Suprapubic skin (tissue), 4 donors: ENCODE measurements at regions not wholly inside any gene's neighbourhood (a gene's known extent, or its start where the extent isn't known, plus 50 kb on each side); places are given as distances from the start of the nearest gene placed in this dataset.

Source experiments
- CTCF ChIP-seq, 2 donors: fragments of 200-600 bp in 1 of 2; fragments of 450-650 bp in 1 of 2; sonication (generic) in 1 of 2; IDR thresholded peaks; one replicate each; pipeline ENCODE4 v1.5.1; 2016 to 2019; ENCODE audit warnings: antibody characterized with exemption in 2 of 2, mild to moderate bottlenecking in 1 of 2, moderate library complexity in 1 of 2
- EP300 ChIP-seq: sonication (generic); formaldehyde crosslinking; IDR thresholded peaks from one replicate; pipeline ENCODE4 v1.6.1; 2017; ENCODE audit warnings: antibody characterized with exemption
- POLR2A ChIP-seq, 2 donors: fragments of 450-650 bp; IDR thresholded peaks; one replicate each; pipeline ENCODE4 v1.6.1; 2017; ENCODE audit warnings: antibody characterized with exemption in 2 of 2, mild to moderate bottlenecking in 2 of 2, moderate library complexity in 2 of 2
- POLR2AphosphoS5 ChIP-seq, 3 donors: sonication (generic); formaldehyde crosslinking; IDR thresholded peaks; one replicate each; pipeline ENCODE4 v1.6.1; 2017; ENCODE audit warnings: antibody characterized with exemption in 3 of 3

- TF ChIP-seq EP300 (no peak), POLR2AphosphoS5 (IDR thresholded peaks at IDR 0.05) (no peak), CTCF (IDR thresholded peaks at IDR 0.05) (no peak), POLR2A (IDR thresholded peaks at IDR 0.05) (no peak)
Measured at GRCh38 chr4:136664988-136665387, 867.3 kb downstream of the PCDH18 start.
